GM10266 (cell line): ENCODE measurements at regions not wholly inside any gene's neighbourhood (a gene's known extent, or its start where the extent isn't known, plus 50 kb on each side); places are given as distances from the start of the nearest gene placed in this dataset.

Experiments
- DNase-seq: peaks from one replicate; pipeline ENCODE4 v3.0.0; 2012; ENCODE audit errors: extremely low spot score
- TF ChIP-seq, protein P1 (sequence below): IDR thresholded peaks from 2 replicates; pipeline ENCODE4 v1.5.1; 2012; ENCODE audit warnings: mild to moderate bottlenecking, low read depth; ENCODE audit not compliant: control insufficient read depth, insufficient read depth; ENCODE audit errors: missing control alignments

DNA sequence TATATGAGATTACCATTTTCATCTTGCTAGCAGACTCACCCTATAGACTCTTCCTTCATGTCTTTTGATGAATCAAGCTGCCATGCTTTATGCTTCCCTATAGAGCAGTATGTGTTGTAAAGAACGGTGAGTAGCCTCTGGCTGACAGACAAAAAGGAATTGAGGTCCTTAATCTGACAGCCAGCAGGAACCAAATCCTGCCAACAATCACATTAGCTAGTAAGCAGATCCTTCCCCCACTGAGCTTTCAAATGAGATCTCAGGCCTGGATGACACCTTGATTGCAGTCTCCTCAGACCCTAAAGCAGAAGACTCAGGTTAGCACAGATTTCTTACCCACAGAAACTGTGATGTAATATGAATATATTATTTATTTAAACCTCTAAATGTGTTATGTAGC is 577.0 kb downstream of the CDH11 start:
- TF ChIP-seq, protein P1, sequence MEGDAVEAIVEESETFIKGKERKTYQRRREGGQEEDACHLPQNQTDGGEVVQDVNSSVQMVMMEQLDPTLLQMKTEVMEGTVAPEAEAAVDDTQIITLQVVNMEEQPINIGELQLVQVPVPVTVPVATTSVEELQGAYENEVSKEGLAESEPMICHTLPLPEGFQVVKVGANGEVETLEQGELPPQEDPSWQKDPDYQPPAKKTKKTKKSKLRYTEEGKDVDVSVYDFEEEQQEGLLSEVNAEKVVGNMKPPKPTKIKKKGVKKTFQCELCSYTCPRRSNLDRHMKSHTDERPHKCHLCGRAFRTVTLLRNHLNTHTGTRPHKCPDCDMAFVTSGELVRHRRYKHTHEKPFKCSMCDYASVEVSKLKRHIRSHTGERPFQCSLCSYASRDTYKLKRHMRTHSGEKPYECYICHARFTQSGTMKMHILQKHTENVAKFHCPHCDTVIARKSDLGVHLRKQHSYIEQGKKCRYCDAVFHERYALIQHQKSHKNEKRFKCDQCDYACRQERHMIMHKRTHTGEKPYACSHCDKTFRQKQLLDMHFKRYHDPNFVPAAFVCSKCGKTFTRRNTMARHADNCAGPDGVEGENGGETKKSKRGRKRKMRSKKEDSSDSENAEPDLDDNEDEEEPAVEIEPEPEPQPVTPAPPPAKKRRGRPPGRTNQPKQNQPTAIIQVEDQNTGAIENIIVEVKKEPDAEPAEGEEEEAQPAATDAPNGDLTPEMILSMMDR: no peak
- DNase-seq: no peak

DNA sequence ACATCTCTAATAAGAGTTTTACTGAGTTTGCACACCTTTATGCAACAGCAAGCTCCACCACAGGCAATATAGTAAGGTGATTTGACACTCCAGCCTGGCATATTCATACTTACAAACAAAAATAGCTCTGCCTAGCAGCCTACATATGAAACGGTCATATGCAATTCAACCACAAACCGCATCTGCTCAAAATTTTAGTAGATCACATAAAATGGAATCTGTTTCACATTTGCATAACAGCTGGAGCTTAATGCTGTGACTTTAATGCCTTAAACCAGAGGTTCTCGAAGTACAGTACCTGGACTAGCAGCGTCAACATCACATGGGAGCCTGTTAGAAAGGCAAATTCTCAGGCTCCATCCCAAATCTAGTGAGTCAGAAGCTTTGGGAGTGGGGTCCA is 578.4 kb downstream of the CDH11 start:
- TF ChIP-seq, protein P1: no peak
- DNase-seq: no peak

DNA sequence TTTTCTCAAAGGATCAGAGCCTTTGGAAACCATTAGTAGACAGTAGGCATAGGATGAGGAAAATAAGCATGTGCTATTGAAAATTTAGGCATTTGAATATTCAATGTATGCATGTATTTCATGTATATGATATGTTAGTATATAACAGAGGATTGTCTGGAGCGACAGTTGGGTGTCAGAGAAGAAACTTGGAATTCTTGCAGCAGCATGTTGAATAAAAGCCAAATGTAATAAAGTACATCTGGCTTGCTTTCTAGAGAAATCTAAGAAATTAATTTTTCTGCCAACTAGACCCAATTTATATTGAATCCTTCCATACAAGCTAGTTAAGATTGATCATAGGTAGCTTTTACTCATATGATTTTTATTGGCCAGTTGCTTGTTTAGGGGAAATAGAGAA is 578.8 kb downstream of the CDH11 start:
- DNase-seq: no peak
- TF ChIP-seq, protein P1: no peak

DNA sequence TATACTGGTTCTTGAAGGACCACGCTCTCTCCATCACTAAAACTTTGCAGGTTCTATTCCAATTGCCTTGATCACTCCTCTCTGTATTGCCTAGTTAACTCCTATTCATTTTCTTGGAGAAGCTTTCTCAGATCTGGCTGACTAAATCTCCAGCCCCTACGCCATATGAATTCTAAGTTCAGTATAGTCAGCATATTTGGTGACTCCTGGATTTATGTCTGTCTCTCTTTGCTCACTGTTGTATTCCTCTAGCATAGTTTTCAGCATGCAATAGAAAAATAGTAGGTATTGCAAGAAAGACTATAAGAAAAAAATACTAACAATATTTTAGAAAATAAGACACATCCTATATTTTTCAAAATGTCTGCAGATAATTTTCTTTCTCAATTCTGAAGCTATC is 579.7 kb downstream of the CDH11 start:
- DNase-seq: no peak
- TF ChIP-seq, protein P1: no peak

DNA sequence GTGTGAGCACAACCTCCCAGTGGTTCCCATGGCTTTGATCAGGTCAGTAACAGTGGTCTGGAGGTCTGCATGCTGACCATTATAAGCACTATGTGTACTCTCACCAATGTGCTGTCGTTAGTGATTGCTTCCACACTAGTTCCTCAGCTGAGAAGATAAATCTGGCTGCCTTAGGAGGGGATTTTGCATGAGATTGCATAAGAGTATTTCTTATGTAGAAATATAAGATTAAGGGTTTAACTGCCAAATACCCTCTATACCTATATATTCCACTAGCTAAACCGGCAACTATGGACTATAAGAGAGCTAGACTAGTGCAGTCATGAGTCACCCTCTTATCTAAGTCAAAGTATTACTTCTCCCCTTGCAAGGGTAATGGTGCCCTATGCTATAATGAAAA is 580.2 kb downstream of the CDH11 start:
- DNase-seq: no peak
- TF ChIP-seq, protein P1: no peak

DNA sequence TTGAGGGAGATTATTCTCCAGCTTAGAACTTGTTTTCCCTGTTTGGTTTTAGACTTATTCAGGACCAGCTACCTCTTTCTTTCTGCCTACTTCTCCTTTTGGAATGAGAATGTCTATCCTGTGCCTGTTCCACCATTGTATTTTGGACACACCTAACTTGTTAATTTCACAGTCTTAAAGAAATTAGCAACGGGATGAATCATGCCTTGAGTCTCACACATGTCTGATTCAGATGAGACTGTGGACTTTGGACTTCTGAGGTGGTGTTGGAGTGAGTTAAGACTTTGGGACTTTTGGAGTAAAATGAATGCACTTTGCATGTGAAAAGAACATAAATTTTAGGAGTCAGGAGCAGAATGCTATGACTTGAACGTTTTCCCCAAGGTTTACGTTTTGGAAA is 581.4 kb downstream of the CDH11 start:
- DNase-seq: no peak
- TF ChIP-seq, protein P1: no peak

DNA sequence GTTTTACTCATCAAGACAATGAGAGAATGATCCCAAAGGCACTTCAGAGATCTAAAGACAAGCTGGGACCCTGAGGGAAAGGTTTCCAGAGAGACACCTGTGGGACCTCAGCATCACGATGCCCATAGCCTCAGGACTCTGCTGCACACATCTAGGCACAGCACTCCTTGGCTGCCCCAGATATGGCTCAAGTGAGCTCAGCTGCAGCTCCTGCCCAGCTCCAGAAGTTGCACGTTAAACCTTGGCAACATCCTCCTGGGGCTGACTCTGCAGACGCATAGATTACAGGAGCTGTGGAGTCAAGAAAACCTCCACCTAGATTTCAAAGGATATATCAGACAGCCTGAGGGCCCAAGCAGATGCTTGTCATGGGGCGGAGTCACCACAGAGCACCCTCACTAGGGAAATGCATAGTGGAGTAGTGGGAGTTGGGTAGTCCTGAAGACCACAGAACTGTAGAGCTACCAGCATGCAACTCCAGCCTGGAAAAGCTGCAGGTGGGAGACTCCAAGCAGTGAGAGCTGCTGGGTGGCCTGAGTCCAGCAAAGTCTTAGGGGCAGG is 582.0 kb downstream of the CDH11 start:
- TF ChIP-seq, protein P1: no peak
- no peak for DNase-seq
